H9 (cell line): ENCODE measurements at regions not wholly inside any gene's neighbourhood (a gene's known extent, or its start where the extent isn't known, plus 50 kb on each side); places are given as distances from the start of the nearest gene placed in this dataset.

ENCODE experiments used
- DNase-seq: peaks from one replicate; pipeline ENCODE4 v3.0.0-alpha.2; 2017
- H2AFZ ChIP-seq: one replicate; pipeline ENCODE4 v1.6.1; 2013; ENCODE audit warnings: mild to moderate bottlenecking, low read length, control low read depth, moderate library complexity
- H2AK5ac ChIP-seq: 2 replicates; pipeline ENCODE4 v1.6.1; 2013; ENCODE audit warnings: low read length, control low read depth, mixed read lengths; ENCODE audit not compliant: insufficient read length
- H2BK120ac ChIP-seq: one replicate; pipeline ENCODE4 v1.6.1; 2013; ENCODE audit warnings: low read depth, mild to moderate bottlenecking, low read length, control low read depth, inconsistent platforms; ENCODE audit not compliant: poor library complexity, severe bottlenecking
- H2BK12ac ChIP-seq: 2 replicates; pipeline ENCODE4 v1.6.1; 2013; ENCODE audit warnings: low read length, control low read depth, mixed read lengths, low read depth; ENCODE audit not compliant: insufficient read length
- H2BK15ac ChIP-seq: 2 replicates; pipeline ENCODE4 v1.6.1; 2013; ENCODE audit warnings: low read depth, low read length, control low read depth
- H2BK20ac ChIP-seq: one replicate; pipeline ENCODE4 v1.6.1; 2013; ENCODE audit warnings: low read depth, mild to moderate bottlenecking, low read length, control low read depth, inconsistent platforms; ENCODE audit not compliant: poor library complexity, severe bottlenecking
- H2BK5ac ChIP-seq: 2 replicates; pipeline ENCODE4 v1.6.1; 2013; ENCODE audit warnings: low read length, control low read depth, mixed read lengths; ENCODE audit not compliant: insufficient read length
- H3K14ac ChIP-seq: 2 replicates; pipeline ENCODE4 v1.6.1; 2013; ENCODE audit warnings: low read length, control low read depth; ENCODE audit not compliant: insufficient read depth
- H3K18ac ChIP-seq: 2 replicates; pipeline ENCODE4 v1.6.1; 2013; ENCODE audit warnings: low read depth, mild to moderate bottlenecking, mixed read lengths, low read length, control low read depth; ENCODE audit not compliant: insufficient read length
- H3K23ac ChIP-seq: 2 replicates; pipeline ENCODE4 v1.6.1; 2013; ENCODE audit warnings: low read length, control low read depth, mixed read lengths, low read depth; ENCODE audit not compliant: insufficient read length
- H3K23me2 ChIP-seq: 2 replicates; pipeline ENCODE4 v1.6.1; 2013; ENCODE audit warnings: low read depth, mild to moderate bottlenecking, mixed read lengths, low read length, control low read depth; ENCODE audit not compliant: insufficient read length, poor library complexity, severe bottlenecking
- H3K27ac ChIP-seq: 2 replicates; pipeline ENCODE4 v1.5.1; 2013; ENCODE audit warnings: low read length, control low read depth, mixed read lengths, low read depth; ENCODE audit not compliant: insufficient read length
- H3K27me3 ChIP-seq: 2 replicates; pipeline ENCODE4 v1.6.1; 2013; ENCODE audit warnings: low read length, control low read depth, inconsistent platforms; ENCODE audit not compliant: insufficient read depth
- H3K4ac ChIP-seq: 2 replicates; pipeline ENCODE4 v1.6.1; 2013; ENCODE audit warnings: low read depth, mild to moderate bottlenecking, control low read depth, inconsistent platforms, low read length, moderate library complexity
- H3K4me1 ChIP-seq: 2 replicates; pipeline ENCODE4 v1.6.1; 2013; ENCODE audit warnings: low read length, control low read depth, inconsistent platforms; ENCODE audit not compliant: insufficient read depth
- H3K4me2 ChIP-seq: 2 replicates; pipeline ENCODE4 v1.6.1; 2013; ENCODE audit warnings: low read length, control low read depth, mixed read lengths; ENCODE audit not compliant: insufficient read length, insufficient read depth
- H3K56ac ChIP-seq: 2 replicates; pipeline ENCODE4 v1.6.1; 2013; ENCODE audit warnings: low read depth, mild to moderate bottlenecking, mixed read lengths, low read length, control low read depth; ENCODE audit not compliant: insufficient read length
- H3K79me1 ChIP-seq: 2 replicates; pipeline ENCODE4 v1.6.1; 2013; ENCODE audit warnings: low read depth, mild to moderate bottlenecking, moderate library complexity, low read length, control low read depth, inconsistent platforms; ENCODE audit not compliant: insufficient read depth, poor library complexity, severe bottlenecking
- H3K79me2 ChIP-seq: 2 replicates; pipeline ENCODE4 v1.6.1; 2013; ENCODE audit warnings: low read length, control low read depth, inconsistent platforms; ENCODE audit not compliant: insufficient read depth
- H3K9ac ChIP-seq: 2 replicates; pipeline ENCODE4 v1.6.1; 2013; ENCODE audit warnings: low read length, control low read depth, mixed read lengths; ENCODE audit not compliant: insufficient read length; ENCODE audit errors: extremely low read depth
- H3K9me3 ChIP-seq: one replicate; pipeline ENCODE4 v1.6.1; 2013; ENCODE audit warnings: low read depth, low read length, inconsistent platforms; ENCODE audit not compliant: control insufficient read depth
- H3T11ph ChIP-seq: one replicate; pipeline ENCODE4 v1.6.1; 2013; ENCODE audit warnings: mild to moderate bottlenecking, low read length, control low read depth, inconsistent platforms
- H4K20me1 ChIP-seq: one replicate; pipeline ENCODE4 v1.6.1; 2013; ENCODE audit not compliant: control insufficient read depth, insufficient read length, insufficient read depth
- H4K5ac ChIP-seq: 2 replicates; pipeline ENCODE4 v1.6.1; 2013; ENCODE audit warnings: low read depth, mild to moderate bottlenecking, mixed read lengths, low read length, control low read depth; ENCODE audit not compliant: insufficient read length
- H4K8ac ChIP-seq: replicated peaks from 2 replicates; pipeline ENCODE4 v1.6.1; 2013; ENCODE audit warnings: low read length, control low read depth, mixed read lengths, low read depth; ENCODE audit not compliant: insufficient read length
- H4K91ac ChIP-seq: 2 replicates; pipeline ENCODE4 v1.6.1; 2013; ENCODE audit warnings: low read depth, mild to moderate bottlenecking, moderate library complexity, mixed read lengths, low read length, control low read depth; ENCODE audit not compliant: insufficient read length
- H3K27ac Mint-ChIP-seq, 3 experiments: 2 replicates in 2 of 3; 3 replicates in 1 of 3; pipeline ENCODE4 v1.8.0; 2020 to 2021; ENCODE audit warnings: mixed read lengths in 3 of 3, mild to moderate bottlenecking in 1 of 3, moderate library complexity in 1 of 3
- H3K27me3 Mint-ChIP-seq: 2 replicates; pipeline ENCODE4 v1.8.0; 2021; ENCODE audit warnings: low read depth, mild to moderate bottlenecking, moderate library complexity, mixed read lengths
- H3K36me3 Mint-ChIP-seq, 3 experiments: 2 replicates in 2 of 3; 3 replicates in 1 of 3; pipeline ENCODE4 v1.8.0; 2020 to 2021; ENCODE audit warnings: low read depth in 3 of 3, mixed read lengths in 3 of 3; ENCODE audit not compliant: insufficient read depth in 1 of 3
- H3K4me1 Mint-ChIP-seq, 2 experiments: 2 replicates each; pipeline ENCODE4 v1.8.0; 2020; ENCODE audit warnings: mixed read lengths in 2 of 2
- H3K4me3 Mint-ChIP-seq, 2 experiments: 2 replicates in 1 of 2; 3 replicates in 1 of 2; pipeline ENCODE4 v1.8.0; 2020 to 2021; ENCODE audit warnings: mild to moderate bottlenecking in 2 of 2, mixed read lengths in 2 of 2, moderate library complexity in 1 of 2
- H3K9me3 Mint-ChIP-seq, 2 experiments: 2 replicates in 1 of 2; 3 replicates in 1 of 2; pipeline ENCODE4 v1.8.0; 2020; ENCODE audit warnings: mild to moderate bottlenecking in 2 of 2, mixed read lengths in 2 of 2, moderate library complexity in 1 of 2
- CTCF ChIP-seq: fragments of 200-600 bp; sonication (generic); conservative IDR thresholded peaks from 3 replicates; pipeline ENCODE4 v1.8.0; 2021; ENCODE audit warnings: antibody characterized with exemption, mild to moderate bottlenecking
- WGBS: extraction: QIAGEN DNeasy Blood & Tissue Kit; methylation state at CpG from one replicate; pipeline ENCODE4 v1.1.7; 2013; ENCODE audit warnings: missing lambda C conversion rate, low lambda C conversion rate, mixed read lengths; ENCODE audit not compliant: insufficient read length; ENCODE audit errors: extremely low coverage; 5-methylcytosine and 5-hydroxymethylcytosine counted together

DNA sequence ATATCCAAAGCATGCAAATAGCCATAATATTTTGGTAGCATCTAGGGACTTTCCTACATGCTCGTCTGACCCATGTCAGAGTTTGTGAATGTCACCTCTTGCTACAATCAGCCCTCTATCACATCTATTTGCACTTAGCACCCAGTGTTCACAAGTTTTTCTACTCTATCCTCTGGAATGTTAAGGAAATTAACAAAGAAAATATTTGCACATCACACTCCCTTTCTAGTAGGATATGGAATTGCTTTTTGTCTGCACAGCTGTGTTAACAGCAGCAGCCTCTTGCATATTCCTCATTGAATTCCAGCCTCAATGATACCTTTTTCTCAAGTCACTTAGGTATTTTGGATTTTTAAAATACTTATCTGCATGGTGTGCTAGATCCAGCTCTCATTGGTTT, 403.1 kb upstream of the SEMA3C start:
- Mint-ChIP-seq H3K4me1 (peaks cover 0 to 4% of the 10 kb centered on the region in 2 experiments; a peak in 2 of 4 replicates), H3K27me3 (no peaks in the 10 kb centered on the region), H3K36me3 (no peaks in the 10 kb centered on the region), H3K4me3 (no peak overlapping the region), H3K9me3 (peaks cover 0 to 2% of the 10 kb centered on the region in 2 experiments; a peak in 1 of 5 replicates), H3K27ac (no peak overlapping the region; a peak in 1 of 7 replicates)
- Histone ChIP-seq H3K4me1 (no peaks in the 10 kb centered on the region), H4K20me1 (no peaks in the 10 kb centered on the region), H3K18ac (no peak overlapping the region), H2BK12ac (no peak overlapping the region), H3K9ac (no peak overlapping the region), H3K27ac (no peak overlapping the region), H3K56ac (no peak overlapping the region), H2BK5ac (no peak overlapping the region), H2BK120ac (no peak overlapping the region), H2AK5ac (no peak overlapping the region), H3K4me2 (no peak overlapping the region), H3K23ac (no peak overlapping the region), H2AFZ (no peak overlapping the region), H3K79me2 (no peaks in the 10 kb centered on the region), H2BK15ac (no peak overlapping the region), H3K4ac (no peak overlapping the region), H4K5ac (no peak overlapping the region), H3K27me3 (no peaks in the 10 kb centered on the region), H4K8ac (no peak overlapping the region), H4K91ac (no peak overlapping the region), H2BK20ac (no peak overlapping the region), H3K9me3 (no peaks in the 10 kb centered on the region), H3K23me2 (no peaks in the 10 kb centered on the region), H3T11ph (no peak overlapping the region), H3K14ac (no peak overlapping the region), H3K79me1 (no peaks in the 10 kb centered on the region)
- no peak for DNase-seq
- no CpG with 5 or more reads among the region's 1 CpG for WGBS
- TF ChIP-seq CTCF, result no peak
